Thyroid gland (tissue), 4 donors: ENCODE measurements at regions not wholly inside any gene's neighbourhood (a gene's known extent, or its start where the extent isn't known, plus 50 kb on each side); places are given as distances from the start of the nearest gene placed in this dataset.

Source experiments
- DNase-seq, 2 donors: peaks; one replicate each; pipeline ENCODE4 v3.0.0-alpha.2; 2019
- H3K27ac ChIP-seq, 3 donors: fragments of 200-600 bp; sonication (generic); 1 replicate in 2 of 3; 2 replicates in 1 of 3; pipeline ENCODE4 v1.5.1; 2016 to 2019; ENCODE audit warnings: mild to moderate bottlenecking in 1 of 3, moderate library complexity in 1 of 3
- H3K27me3 ChIP-seq: fragments of 200-600 bp; sonication (generic); one replicate; pipeline ENCODE4 v1.5.1; 2019
- H3K36me3 ChIP-seq, 2 donors: fragments of 200-600 bp; sonication (generic); one replicate each; pipeline ENCODE4 v1.5.1; 2016 to 2019
- H3K4me1 ChIP-seq, 2 donors: fragments of 200-600 bp; sonication (generic); one replicate each; pipeline ENCODE4 v1.5.1; 2017 to 2019
- H3K4me3 ChIP-seq, 3 donors: fragments of 200-600 bp; sonication (generic); replicated peaks in 1 of 3; 1 replicate in 2 of 3; 2 replicates in 1 of 3; pipeline ENCODE4 v1.5.1; 2016; ENCODE audit warnings: mild to moderate bottlenecking in 1 of 3
- H3K9me3 ChIP-seq: fragments of 200-600 bp; sonication (generic); one replicate; pipeline ENCODE4 v1.5.1; 2017
- POLR2A ChIP-seq, 2 donors: fragments of 450-650 bp; IDR thresholded peaks; one replicate each; pipeline ENCODE4 v1.6.1; 2017; ENCODE audit warnings: antibody characterized with exemption in 2 of 2, mild to moderate bottlenecking in 2 of 2, moderate library complexity in 1 of 2
- WGBS, 2 donors: methylation state at CpG; one replicate each; pipeline ENCODE4 v1.1.5; 2017; 5-methylcytosine and 5-hydroxymethylcytosine counted together
- intact Hi-C: fragments of 100-400 bp; cut with DNase I; formaldehyde crosslinking; loops from one replicate; pipeline ENCODE4 v1.15.1; 2023
- TF ChIP-seq, protein P1 (sequence below), 6 experiments: fragments of 200-600 bp in 3 of 6; fragments of 450-650 bp in 3 of 6; sonication (generic) in 3 of 6; IDR thresholded peaks; one replicate each; pipeline ENCODE4 v1.5.1; 2016 to 2019; ENCODE audit warnings: antibody characterized with exemption in 6 of 6, mild to moderate bottlenecking in 2 of 6, inconsistent platforms in 1 of 6, moderate library complexity in 1 of 6

DNA sequence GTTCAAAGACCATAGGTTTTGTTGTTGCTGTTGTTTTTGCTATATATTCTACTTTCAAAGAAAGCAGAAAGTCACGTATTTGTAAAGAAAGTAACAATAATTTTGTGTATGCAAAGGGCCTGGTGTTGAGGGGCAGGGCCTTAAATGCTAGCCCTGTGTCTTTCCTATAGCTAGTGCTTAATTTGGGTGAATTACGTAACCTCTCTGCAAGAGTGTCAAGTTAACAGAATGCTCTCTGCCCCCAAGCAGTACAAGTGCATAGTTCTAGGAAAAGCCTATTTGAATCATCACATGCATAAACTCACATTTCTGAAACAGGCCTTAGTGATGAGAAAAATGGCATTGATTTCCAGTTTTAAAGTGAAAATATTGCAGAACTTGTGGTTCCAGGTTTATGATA, 663.6 kb downstream of the STIM2 start:
- Histone ChIP-seq H3K4me3 (no peak overlapping the region), H3K36me3 (no peaks in the 10 kb centered on the region), H3K9me3 (no peaks in the 10 kb centered on the region), H3K4me1 (no peaks in the 10 kb centered on the region), H3K27me3 (no peaks in the 10 kb centered on the region), H3K27ac (no peak overlapping the region)
- 78 to 85% methylated on average over 2 of the region's 2 CpGs for WGBS, 2 donors
- DNase-seq, result no peak
- intact Hi-C loops, result no loop called here
- no peak for TF ChIP-seq POLR2A (IDR thresholded peaks at IDR 0.05)
- TF ChIP-seq, protein P1, sequence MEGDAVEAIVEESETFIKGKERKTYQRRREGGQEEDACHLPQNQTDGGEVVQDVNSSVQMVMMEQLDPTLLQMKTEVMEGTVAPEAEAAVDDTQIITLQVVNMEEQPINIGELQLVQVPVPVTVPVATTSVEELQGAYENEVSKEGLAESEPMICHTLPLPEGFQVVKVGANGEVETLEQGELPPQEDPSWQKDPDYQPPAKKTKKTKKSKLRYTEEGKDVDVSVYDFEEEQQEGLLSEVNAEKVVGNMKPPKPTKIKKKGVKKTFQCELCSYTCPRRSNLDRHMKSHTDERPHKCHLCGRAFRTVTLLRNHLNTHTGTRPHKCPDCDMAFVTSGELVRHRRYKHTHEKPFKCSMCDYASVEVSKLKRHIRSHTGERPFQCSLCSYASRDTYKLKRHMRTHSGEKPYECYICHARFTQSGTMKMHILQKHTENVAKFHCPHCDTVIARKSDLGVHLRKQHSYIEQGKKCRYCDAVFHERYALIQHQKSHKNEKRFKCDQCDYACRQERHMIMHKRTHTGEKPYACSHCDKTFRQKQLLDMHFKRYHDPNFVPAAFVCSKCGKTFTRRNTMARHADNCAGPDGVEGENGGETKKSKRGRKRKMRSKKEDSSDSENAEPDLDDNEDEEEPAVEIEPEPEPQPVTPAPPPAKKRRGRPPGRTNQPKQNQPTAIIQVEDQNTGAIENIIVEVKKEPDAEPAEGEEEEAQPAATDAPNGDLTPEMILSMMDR (IDR thresholded peaks at IDR 0.05), result no peak

- 56 to 58% methylated on average over 1 of the region's 1 CpG for WGBS, 2 donors
Measured at GRCh38 chr4:27534488-27534887, 673.8 kb downstream of the STIM2 start.

GRCh38 chr4:27568236-27568951, 707.8 kb downstream of the STIM2 start:
- 86% methylated on average over 11 of the region's 11 CpGs for WGBS, 2 donors
- no peaks in the 10 kb centered on the region for H3K4me1 ChIP-seq
- DNase-seq, result no peak
- no peaks in the 10 kb centered on the region for H3K36me3 ChIP-seq
- H3K27me3 ChIP-seq, result no peaks in the 10 kb centered on the region
- no peak overlapping the region for H3K4me3 ChIP-seq
- H3K27ac ChIP-seq, result no peak overlapping the region
- TF ChIP-seq, protein P1 (IDR thresholded peaks at IDR 0.05), result no peak
- no peak for TF ChIP-seq POLR2A (IDR thresholded peaks at IDR 0.05)
- intact Hi-C loops, result no loop called here
- H3K9me3 ChIP-seq, result no peaks in the 10 kb centered on the region

More at GRCh38 chr4:27534488-27534887, 673.8 kb downstream of the STIM2 start:
- TF ChIP-seq, protein P1 (IDR thresholded peaks at IDR 0.05), result no peak
- no peak for TF ChIP-seq POLR2A (IDR thresholded peaks at IDR 0.05)
- Histone ChIP-seq H3K27ac (no peak overlapping the region), H3K9me3 (no peaks in the 10 kb centered on the region), H3K4me3 (no peak overlapping the region), H3K4me1 (no peaks in the 10 kb centered on the region), H3K36me3 (no peaks in the 10 kb centered on the region), H3K27me3 (no peaks in the 10 kb centered on the region)
- intact Hi-C loops, result no loop called here
- no peak for DNase-seq

- no peaks in the 10 kb centered on the region for H3K4me1 ChIP-seq
- H3K4me3 ChIP-seq, result no peak overlapping the region
- no peaks in the 10 kb centered on the region for H3K27me3 ChIP-seq
- 75 to 83% methylated on average over 2 of the region's 2 CpGs for WGBS, 2 donors
- H3K9me3 ChIP-seq, result no peaks in the 10 kb centered on the region
- H3K36me3 ChIP-seq, result no peaks in the 10 kb centered on the region
- DNase-seq, result no peak
- no peak overlapping the region for H3K27ac ChIP-seq
- intact Hi-C loops, result no loop called here
- TF ChIP-seq, protein P1 (IDR thresholded peaks at IDR 0.05), result no peak
- TF ChIP-seq POLR2A (IDR thresholded peaks at IDR 0.05), result no peak
Measured at GRCh38 chr4:27568952-27569319, 708.3 kb downstream of the STIM2 start.

DNA sequence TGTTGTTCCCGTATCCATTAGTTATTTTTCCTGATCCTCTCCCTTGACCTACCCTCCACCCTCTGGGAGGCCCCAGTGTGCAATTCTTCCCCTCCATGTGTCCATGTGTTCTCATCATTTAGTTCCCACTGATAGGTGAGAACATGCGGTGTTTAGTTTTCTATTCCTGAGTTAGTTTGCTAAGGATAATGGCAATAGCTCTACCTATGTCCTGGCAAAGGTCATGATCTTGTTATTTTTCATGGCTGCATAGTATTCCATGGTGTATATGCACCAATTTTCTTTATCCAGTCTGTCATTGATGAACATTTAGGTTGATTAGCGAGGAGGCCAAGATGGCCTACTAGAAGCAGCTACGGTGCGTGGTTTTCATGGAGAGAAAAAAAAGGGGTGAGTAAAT, 714.1 kb downstream of the STIM2 start:
- Histone ChIP-seq H3K4me3 (no peak overlapping the region), H3K27me3 (no peaks in the 10 kb centered on the region), H3K27ac (no peak overlapping the region), H3K9me3 (no peaks in the 10 kb centered on the region), H3K36me3 (no peaks in the 10 kb centered on the region), H3K4me1 (no peaks in the 10 kb centered on the region)
- TF ChIP-seq POLR2A (IDR thresholded peaks at IDR 0.05), result no peak
- TF ChIP-seq, protein P1 (IDR thresholded peaks at IDR 0.05), result no peak
- DNase-seq, result no peak
- 68 to 75% methylated on average over 5 of the region's 5 CpGs for WGBS, 2 donors
- intact Hi-C loops, result no loop called here
